Hepatocyte (in vitro differentiated cells): ENCODE measurements at regions not wholly inside any gene's neighbourhood (a gene's known extent, or its start where the extent isn't known, plus 50 kb on each side); places are given as distances from the start of the nearest gene placed in this dataset.

Experiments used
- CTCF ChIP-seq: fragments of 200-600 bp; sonication (generic); IDR thresholded peaks from 2 replicates; pipeline ENCODE4 v1.5.1; 2016; ENCODE audit warnings: antibody characterized with exemption, mild to moderate bottlenecking; ENCODE audit not compliant: poor library complexity
- EZH2 ChIP-seq: fragments of 200-600 bp; sonication (generic); IDR thresholded peaks from 2 replicates; pipeline ENCODE4 v1.6.1; 2016; ENCODE audit warnings: antibody characterized with exemption, mild to moderate bottlenecking, borderline replicate concordance
- EZH2phosphoT487 ChIP-seq: fragments of 200-600 bp; sonication (generic); IDR thresholded peaks from one replicate; pipeline ENCODE4 v1.6.1; 2018; ENCODE audit warnings: antibody characterized with exemption, mild to moderate bottlenecking, low read depth, moderate library complexity; ENCODE audit not compliant: unreplicated experiment, severe bottlenecking

DNA sequence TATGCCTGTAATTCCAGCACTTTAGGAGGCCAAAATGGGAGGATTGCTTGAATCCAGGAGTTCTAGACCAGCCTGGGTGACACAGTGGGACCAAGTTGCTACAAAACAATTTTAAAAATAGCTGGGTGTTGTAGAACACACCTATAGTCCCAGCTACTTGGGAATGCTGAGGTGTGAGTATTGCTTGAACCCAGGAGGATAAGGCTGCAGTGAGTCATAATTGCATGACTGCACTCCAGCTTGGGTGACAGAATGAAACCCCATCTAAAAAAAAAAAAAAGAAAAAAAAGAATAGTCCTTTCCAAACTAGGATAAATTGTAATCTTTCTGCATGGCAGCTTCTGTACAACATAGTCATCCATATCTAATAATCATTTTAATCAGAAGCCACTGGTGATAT lies 270.1 kb upstream of the INTU start:
- TF ChIP-seq CTCF, result no peak
- no peak for TF ChIP-seq EZH2
- no peak for TF ChIP-seq EZH2phosphoT487
